GM19467 (cell line): ENCODE measurements at regions not wholly inside any gene's neighbourhood (a gene's known extent, or its start where the extent isn't known, plus 50 kb on each side); places are given as distances from the start of the nearest gene placed in this dataset.

ENCODE experiments used
- ATAC-seq: cut with Tn5 transposase; IDR thresholded peaks from one replicate; pipeline ENCODE4 v1.9.1; 2021; ENCODE audit warnings: mild to moderate bottlenecking, moderate library complexity; ENCODE audit not compliant: unreplicated experiment

DNA sequence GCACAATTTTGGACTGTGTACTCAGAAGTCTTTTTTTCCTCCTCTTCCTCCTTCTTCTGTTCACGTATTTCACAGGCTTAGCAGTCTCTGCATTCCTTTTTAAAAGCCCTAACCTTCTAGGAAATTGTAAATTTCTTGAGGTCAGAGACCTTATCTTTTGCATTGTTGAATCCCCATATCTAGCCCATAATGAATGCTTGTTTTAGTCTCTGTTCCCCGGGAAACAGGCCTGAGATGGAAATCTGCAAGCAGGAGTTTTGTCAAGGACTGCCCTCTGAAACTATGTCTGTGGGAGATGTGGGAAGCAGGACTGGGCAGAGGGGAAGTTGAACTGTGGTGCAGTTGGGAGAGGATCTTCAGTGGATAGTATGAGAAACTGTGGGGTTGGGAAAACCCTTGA is 272.2 kb upstream of the DAB1 start:
- no peak for ATAC-seq

DNA sequence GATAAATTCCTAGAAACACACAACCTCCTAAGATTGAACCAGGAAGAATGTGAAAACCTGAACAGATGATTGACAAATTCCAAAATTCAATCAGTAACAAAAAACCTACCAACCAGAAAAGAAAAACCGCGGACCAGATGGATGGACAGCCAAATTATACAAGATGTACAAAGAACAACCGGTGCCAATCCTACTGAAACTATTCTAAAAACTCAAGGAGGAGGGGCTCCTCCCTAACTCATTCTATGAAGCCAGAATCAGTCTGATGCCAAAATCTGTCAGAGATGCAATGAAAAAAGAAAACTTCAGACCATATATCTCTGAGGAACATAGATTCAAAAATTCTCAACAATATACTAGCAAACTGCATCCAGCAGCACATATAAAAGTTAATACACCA is 262.4 kb upstream of the DAB1 start:
- ATAC-seq = no peak

DNA sequence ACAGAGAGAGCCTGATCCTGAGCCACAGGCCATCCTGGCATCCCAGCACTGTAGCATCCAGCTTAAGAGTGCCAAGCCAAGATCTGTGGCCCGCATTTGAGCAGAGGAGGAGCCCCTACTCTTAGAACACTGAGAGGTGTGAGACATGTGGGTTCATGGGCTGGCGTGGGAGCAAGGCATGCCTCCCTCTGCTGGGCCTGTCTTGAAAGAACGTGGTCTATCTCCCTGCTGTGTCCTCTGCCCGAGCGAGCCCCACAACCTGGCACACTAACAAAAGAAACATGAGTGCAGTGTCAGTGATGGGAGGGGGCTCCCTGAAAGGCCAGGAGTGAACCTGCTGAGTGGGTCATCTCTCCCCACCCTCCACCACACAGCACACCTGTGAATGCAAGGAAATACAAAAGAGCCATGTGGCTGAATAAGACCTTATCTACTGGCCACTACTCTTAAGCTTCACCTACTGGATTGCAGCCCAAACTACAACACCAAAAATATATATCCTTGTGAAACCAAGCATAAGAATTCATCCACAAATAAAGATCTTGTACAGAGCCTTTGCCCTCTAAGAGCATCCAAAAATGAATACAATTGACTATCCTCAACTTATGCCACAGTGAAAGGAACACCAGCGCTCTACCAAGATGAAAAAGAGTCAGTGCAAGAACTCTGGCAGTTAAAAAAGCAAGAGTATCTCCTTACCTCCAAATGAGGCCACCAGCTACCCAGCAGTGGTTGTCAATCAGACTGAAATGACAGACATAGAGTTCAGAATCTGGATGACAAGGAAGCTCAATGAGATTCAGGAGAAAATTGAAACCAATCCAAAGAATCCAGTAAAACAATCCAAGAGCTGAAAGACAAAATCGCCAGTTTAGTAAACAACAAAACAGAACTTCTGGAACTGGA is 259.4 kb upstream of the DAB1 start:
- no peak for ATAC-seq

DNA sequence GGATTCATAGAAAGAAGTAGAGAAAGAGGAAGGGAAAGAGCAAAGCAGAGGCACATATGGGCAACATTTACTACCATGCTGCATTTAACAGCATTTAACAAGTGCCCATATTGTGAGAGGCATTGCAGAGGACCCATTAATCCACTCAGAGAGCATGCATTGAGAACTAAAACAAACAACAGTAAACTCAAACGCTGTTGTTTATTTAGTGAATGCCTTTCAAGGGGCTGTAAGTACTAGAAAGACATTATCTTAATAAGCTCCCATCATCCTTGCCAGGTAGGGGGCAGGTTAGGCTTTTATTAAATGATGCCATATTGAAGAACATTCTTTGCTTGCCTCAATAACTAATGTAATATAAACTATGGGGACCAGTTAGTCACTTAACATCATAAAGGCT is 254.3 kb upstream of the DAB1 start:
- no peak for ATAC-seq

DNA sequence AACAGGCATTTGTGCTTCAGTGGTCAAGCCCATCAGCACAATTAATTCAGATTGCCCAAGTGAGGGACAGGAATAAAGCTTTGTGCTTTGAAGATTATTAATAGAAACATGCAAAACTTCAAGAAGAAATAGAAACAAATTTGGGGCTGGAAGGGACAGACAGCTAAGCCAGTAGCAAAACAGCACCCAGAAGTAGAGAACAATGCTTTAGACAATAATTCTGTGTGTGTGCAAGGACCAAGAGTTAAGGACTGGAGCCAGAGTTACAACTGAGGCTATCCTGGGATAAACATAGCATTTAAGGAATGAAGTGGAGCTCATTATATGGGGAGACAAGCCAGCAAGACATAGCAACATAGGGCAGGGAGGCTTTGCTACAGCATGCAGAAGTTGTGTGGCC is 251.9 kb upstream of the DAB1 start:
- ATAC-seq = no peak

DNA sequence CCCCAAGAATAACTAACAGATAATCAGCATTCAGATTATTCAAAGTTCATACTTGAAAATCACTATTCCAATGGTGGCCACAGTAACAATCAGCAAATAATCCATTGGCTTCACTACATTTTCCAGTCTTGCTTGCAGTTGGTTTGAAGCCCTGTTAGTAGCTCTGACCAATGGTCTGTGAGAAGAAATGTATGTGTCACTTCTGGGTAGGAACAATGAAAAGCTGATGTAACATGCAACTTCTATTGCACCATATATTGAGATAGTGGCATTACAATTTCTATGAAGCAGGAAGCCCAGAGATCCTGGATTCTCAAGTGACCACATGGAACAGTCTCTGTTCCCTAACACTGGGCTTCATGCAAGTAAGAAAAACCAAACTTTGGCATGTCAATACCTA is 250.9 kb upstream of the DAB1 start:
- no peak for ATAC-seq

DNA sequence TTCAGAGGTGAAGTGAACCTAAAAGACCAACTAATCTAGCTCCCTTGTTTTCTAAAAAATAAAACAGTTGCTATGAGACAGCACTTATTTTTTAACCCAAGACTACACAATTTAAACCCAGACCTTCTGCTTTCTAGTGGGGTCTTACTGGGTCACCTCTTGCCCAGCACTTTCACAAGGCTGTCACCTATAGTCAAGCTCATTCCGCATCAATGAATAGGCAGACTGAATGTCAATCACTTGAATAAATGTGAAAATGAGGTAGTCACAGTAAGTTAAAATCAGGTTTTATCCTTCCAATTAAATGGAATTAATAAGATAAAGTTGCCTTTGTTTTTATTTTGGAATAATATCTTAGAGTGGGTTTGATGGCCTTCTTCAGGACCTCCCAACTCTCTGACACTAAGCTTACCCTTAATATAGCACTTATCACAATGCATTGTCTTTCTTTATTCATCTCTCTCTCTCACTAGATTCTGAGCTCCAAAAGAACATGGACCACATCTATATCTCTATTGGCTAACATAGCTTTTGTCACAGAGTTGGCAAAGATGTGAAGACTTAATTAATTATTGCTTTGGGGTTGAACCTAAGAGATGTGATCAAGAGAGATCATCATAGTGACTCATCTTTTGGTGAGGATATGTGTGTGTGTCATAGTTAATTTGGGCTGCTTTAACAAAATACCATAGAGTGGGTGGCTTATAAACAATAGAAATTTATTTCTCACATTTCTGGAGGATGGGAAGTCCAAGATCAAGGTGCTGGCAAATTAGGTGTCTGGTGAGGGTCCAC is 248.7 kb upstream of the DAB1 start:
- ATAC-seq = no peak

DNA sequence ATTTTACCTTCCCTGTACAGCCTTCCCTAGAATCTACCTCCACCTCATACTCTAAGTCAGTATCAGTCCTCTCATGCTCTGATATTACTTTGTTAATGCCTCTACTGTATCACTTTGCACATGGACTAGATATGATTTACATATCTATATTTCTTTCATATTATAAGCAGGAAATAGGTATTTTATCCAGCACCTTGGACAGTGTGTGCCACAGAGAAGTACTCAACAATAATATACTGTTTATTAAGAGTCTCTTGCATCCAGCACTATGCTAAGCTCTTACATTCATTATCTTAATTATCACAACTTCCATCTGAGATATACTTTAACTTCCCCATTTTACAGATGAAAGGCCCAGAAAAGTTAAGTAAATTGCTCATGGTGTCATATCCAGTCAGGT is 247.9 kb upstream of the DAB1 start:
- ATAC-seq = no peak

DNA sequence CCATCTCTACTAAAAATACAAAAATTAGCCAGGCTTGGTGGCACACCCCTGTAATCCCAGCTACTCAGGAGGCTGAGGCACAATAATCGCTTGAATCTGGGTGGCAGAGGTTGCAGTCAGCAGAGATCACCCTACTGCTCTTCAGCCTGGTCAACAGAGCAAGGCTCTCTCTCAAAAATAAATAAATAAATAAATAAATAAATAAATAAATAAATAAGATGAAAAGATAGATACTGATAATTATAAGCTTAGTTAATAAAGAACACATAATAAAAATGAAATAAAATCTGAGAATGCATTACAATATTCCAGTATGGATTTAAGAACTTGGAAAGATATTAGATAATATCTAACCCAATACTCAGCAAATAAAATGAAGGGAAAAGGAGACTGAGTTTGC is 235.9 kb upstream of the DAB1 start:
- ATAC-seq = no peak

DNA sequence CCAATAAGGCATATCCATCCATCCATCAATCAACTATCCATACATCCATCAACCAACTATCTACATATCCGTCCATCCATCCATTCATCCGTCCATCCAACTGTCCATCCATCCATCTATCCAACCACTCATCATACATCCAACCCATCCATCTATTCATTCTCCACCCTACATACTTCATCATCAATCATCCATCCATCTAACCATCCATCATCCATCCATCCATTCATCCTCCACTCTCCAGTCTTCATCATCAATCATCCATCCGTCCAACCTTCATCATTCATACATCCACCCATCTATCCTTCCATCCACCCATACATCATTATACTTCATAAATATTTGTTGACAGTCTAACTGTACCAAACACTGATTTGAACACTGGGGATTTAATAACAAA is 231.3 kb upstream of the DAB1 start:
- ATAC-seq = no peak

DNA sequence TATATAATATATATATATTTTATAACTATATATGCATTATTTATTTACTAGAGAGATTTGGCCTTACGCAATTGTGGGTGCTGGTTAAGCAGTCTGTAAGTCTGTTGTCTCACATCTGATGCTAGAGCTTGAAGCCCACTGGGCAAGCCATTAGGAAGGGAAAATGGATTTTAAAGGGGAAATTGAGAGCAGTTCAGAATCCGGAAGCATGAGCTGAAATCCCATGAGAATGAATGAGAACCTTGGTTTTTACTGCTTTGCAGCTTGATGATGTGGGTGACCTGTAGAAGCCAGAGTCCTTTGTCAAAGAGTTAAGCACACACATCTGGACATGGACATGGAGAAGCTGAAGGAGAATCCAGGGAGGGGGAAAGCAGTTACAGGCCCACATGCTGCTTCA is 220.8 kb upstream of the DAB1 start:
- no peak for ATAC-seq

DNA sequence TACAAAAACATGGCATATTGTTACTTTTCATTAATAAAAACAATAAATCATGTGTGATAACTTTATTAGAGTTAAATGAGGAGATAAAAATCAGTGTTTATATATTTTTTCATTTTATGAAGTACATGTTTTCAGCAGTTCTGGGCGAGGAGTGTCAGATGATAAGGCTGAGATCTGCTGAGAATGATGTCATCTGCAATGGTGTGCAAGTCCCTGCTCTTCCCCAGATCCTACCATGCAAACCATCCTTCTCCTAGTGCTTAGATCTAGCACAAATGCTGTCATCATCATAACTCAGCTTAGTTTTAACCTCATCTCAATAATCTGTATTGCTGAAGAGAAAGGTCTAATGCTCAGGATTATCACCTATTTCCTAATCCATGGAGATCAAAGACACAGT is 214.4 kb upstream of the DAB1 start:
- ATAC-seq = no peak

DNA sequence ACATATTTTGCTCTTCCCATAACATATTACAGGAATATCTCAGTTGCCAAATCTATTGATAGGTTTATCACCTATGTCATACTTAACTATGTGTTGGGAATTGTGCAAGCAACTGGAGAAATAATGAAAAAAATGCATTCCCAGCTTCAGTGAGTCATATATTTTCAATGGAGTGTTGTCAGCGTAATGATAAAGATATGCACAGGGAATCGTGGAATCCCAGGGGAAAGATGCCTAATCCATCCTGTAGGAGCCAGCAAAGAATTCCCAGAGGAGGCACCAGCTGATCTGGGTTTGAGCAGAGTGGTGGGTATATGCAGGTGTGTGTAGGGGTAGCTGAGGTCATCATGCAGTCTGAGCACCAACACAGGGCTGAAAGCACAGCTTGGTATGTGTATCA is 213.3 kb upstream of the DAB1 start:
- ATAC-seq = no peak

DNA sequence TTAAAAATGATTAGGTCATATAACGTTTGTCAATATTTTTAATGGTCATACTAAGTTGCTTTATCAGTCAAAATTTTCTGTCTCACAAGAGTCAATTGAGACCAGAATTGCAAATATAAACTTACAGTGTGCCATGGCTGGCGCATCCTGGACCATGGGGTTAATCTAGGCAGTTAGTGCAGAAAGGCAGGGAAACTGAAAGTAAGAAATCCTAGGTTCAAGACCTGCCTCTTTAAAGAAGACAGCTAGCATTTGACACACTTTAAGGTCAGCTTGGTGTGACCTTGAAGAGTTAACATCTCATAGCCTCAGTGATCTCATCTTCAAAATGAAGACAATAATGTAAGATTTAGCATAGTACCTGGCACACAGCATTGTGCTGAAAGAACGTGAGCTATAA is 210.0 kb upstream of the DAB1 start:
- no peak for ATAC-seq

DNA sequence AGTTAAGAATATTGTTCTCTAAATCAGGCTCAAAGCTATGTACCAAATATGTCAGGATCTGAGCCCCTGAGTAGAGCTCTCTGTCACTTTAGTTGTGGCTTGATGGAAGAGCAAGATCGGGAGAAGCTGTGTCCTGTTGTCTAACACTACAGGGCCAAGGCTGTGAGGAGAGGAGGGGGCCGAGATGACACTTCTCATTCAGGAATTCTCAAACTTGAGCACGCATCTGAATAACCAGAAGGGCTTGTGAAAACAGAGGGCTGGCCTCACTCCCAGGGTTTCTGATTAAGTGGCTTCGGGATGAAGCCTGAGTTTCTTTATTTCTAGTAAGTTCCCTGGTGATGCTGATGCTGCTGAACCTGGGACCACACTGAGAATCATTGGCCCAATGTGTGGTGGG is 209.2 kb upstream of the DAB1 start:
- ATAC-seq = no peak

DNA sequence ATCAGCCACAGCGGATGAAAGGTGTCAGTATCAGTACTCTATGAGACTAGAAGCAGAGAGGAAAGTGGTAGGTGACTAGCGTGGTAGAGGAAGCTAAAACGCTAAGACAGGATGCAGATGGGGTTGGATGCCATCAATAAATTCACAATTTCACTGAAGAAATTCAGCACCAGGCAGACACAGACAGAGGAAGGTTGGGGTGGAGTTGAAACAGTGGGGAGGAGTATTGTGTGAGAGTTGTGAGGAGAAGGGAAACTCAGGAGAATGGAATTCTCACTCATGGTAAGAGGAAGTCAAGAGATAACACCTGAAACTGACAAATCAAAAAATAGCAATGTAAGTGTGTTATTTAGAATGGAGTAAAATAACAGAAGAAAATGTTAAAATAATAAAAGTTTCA is 208.5 kb upstream of the DAB1 start:
- no peak for ATAC-seq

DNA sequence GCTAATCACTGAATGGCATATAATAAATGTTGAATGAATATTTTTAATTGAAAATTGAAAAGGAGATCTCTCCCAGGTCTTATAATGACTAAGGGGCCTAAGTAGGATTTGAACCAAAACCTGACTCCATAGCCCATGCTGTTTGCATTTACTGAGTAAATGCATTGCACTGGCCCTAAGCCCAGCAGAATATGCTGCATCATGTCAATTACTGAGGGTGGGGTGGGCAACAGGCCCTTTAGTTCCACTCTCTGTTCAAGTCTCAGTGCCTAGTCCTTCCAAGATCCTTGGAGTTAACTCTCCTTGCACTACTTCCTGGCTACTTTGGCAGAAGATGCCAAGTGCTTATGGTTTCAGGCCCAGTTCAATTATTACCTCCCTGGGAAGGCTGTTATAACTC is 203.8 kb upstream of the DAB1 start:
- no peak for ATAC-seq

DNA sequence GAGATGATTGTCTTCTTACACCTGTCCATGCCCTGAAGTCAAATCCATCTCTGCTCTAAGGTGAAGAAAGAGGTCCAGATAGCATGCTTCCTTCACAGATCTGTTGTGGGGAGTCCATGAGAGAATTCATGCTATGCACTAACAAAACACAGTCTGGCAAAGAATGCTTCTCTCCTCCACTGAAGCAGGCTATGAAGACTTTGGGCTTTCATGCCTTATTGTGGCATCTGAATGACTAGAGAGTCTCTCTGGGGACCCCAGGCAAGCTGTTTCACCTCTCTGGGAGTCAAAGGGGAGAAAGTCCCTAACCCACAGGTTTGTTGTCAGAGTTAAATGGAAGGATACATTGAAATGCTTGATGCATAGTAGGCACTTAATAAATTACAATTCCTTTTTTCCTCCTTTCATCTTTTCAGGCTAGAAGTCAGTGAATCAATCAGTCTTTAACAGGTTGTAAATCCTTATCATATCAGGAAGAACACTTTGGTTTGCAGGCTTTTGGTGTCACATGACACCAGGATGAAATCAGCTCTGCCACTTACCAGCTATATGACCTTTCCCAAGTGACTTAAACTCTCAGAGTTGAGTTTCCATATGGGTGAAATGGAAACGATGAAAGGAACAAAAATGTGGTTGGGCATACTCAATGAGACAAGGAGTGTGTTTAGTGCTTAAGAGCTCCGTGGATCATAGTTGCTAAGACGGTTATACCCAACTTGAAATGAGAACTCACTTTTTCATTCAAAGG is 200.1 kb upstream of the DAB1 start:
- no peak for ATAC-seq

DNA sequence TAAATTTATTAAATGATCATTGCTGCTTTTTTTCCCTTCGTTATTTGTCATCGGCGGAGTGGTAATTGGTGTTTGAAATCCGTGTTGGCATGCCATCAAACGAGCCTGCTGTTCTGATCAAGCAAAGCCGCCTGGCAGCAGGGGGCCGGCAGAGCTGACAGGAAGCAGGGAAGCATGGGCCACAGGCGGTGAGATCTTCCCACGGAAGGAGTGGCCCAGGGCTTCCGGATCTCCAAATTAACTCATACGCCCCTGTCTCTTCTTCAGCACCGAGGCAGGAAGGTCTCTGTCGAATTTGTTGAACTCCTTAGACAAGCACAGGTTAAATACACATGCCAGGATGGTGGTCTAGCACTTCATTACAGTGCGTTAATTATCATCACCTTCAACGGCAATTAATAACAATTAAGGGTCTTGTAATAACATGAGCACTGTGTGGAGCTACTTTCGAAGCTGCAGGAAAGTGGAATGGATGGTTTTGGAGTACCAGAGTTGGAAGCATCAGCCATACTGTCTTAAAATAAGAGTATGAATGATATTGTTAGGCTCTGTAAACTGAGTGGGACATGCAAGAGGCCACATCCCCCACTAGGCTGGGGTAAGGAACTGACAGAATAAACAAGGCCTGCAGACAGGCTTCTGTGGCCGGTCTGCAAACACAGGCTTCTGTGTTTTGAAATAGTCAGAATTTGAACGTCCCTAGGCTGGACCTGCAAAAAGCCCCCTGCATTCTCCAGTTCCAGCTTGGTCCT is 199.4 kb upstream of the DAB1 start:
- no peak for ATAC-seq

DNA sequence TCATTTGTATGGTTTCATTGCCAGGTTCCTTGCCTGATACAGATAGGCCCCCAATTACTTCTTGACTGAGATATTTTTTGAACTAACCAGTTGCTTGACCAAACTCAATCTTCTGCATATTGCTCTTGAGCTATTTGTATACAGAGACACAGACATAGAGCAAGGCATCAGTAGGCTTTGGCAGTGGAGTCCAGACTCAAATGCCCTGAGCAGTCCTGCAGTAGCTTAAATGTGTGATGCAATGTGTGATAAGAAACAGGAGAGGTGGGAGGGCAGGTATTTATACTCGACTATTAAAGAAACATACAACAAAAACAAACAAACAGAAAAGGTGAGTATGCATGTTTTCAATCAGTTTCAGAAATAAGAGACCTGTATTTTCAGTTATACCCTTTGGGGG is 197.9 kb upstream of the DAB1 start:
- no peak for ATAC-seq

DNA sequence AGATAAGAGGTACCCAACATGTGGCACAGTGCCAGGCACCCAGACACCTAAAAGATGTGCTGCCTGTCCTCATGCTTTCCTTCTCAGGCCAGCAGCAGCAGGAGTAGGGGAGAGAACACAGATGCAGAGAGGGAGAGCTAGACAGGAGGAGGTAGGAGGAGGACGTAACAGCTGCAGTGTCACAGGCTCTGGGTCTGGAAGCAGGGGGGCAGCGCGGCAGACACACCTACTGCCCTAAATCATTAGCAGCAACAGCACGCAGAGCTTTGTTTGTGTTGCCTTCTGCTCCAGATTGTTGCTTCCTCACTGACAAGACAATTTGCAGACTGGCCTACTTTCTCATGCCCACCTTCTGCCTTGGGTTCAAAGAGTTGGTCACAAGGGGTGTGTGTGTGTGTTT is 196.7 kb upstream of the DAB1 start:
- no peak for ATAC-seq
